ENCODE measurements at regions not wholly inside any gene's neighbourhood (a gene's known extent, or its start where the extent isn't known, plus 50 kb on each side); places are given as distances from the start of the nearest gene placed in this dataset.

GRCh38 chr4:156623376-156623775 is 348.2 kb downstream of the PDGFC start:
- no peak overlapping the region for H3K4me3 ChIP-seq
- H3K36me3 ChIP-seq, result no peaks in the 10 kb centered on the region
- no peaks in the 10 kb centered on the region for H3K4me1 ChIP-seq
- no peak for DNase-seq
- H3K27ac ChIP-seq, result no peak overlapping the region
- peaks cover 0 to 10% (median under 1%) of the 10 kb centered on the region in 8 donors for H3K9me3 ChIP-seq
- intact Hi-C loops (cut with DNase I; ENCODE audit: low total_unique reads), result no loop called here
- TF ChIP-seq POLR2AphosphoS5 (IDR thresholded peaks at IDR 0.05), result no peak
- no peak for TF ChIP-seq CTCF (IDR thresholded peaks at IDR 0.05 in 8 of 11, conservative IDR thresholded peaks at IDR 0.05 in 3 of 11)
- no peak for TF ChIP-seq POLR2A (IDR thresholded peaks at IDR 0.05)
- 65 to 84% (median 76%) methylated on average over 3 of the region's 3 CpGs for WGBS, 5 donors
- no peaks in the 10 kb centered on the region for H3K27me3 ChIP-seq (replicated peaks in 1 of 7)

GRCh38 chr4:156620786-156621185 is 350.8 kb downstream of the PDGFC start:
- Histone ChIP-seq H3K9me3 (no peaks in the 10 kb centered on the region), H3K27ac (no peak overlapping the region), H3K36me3 (no peaks in the 10 kb centered on the region), H3K4me1 (no peaks in the 10 kb centered on the region), H3K27me3 (replicated peaks in 1 of 7) (no peaks in the 10 kb centered on the region), H3K4me3 (no peak overlapping the region)
- TF ChIP-seq POLR2A (IDR thresholded peaks at IDR 0.05) (no peak), POLR2AphosphoS5 (IDR thresholded peaks at IDR 0.05) (no peak), CTCF (IDR thresholded peaks at IDR 0.05 in 8 of 11, conservative IDR thresholded peaks at IDR 0.05 in 3 of 11) (no peak)
- no peak for DNase-seq
- intact Hi-C loops (cut with DNase I; ENCODE audit: low total_unique reads), result no loop called here
- 67 to 89% (median 82%) methylated on average over 1 of the region's 1 CpG for WGBS, 5 donors

GRCh38 chr4:156619154-156619934 is 352.3 kb downstream of the PDGFC start:
- Histone ChIP-seq H3K9me3 (no peaks in the 10 kb centered on the region), H3K4me3 (no peak overlapping the region), H3K27me3 (replicated peaks in 1 of 7) (no peaks in the 10 kb centered on the region), H3K4me1 (no peaks in the 10 kb centered on the region), H3K36me3 (no peaks in the 10 kb centered on the region), H3K27ac (no peak overlapping the region)
- TF ChIP-seq POLR2A (IDR thresholded peaks at IDR 0.05) (no peak), POLR2AphosphoS5 (IDR thresholded peaks at IDR 0.05) (no peak), CTCF (IDR thresholded peaks at IDR 0.05 in 8 of 11, conservative IDR thresholded peaks at IDR 0.05 in 3 of 11) (no peak)
- DNase-seq, result no peak
- 55 to 82% (median 74%) methylated on average over 3 of the region's 3 CpGs for WGBS, 5 donors
- intact Hi-C loops (cut with DNase I; ENCODE audit: low total_unique reads), result no loop called here

- H3K4me1 ChIP-seq, result no peaks in the 10 kb centered on the region
- H3K9me3 ChIP-seq, result no peaks in the 10 kb centered on the region
- no peak overlapping the region for H3K27ac ChIP-seq
- DNase-seq, result no peak
- intact Hi-C loops (cut with DNase I; ENCODE audit: low total_unique reads), result no loop called here
- H3K27me3 ChIP-seq (replicated peaks in 1 of 7), result no peaks in the 10 kb centered on the region
- no peak for TF ChIP-seq POLR2A (IDR thresholded peaks at IDR 0.05)
- TF ChIP-seq POLR2AphosphoS5 (IDR thresholded peaks at IDR 0.05), result no peak
- no peak for TF ChIP-seq CTCF (IDR thresholded peaks at IDR 0.05 in 8 of 11, conservative IDR thresholded peaks at IDR 0.05 in 3 of 11)
- no peak overlapping the region for H3K4me3 ChIP-seq
- 57 to 77% (median 65%) methylated on average over 2 of the region's 2 CpGs for WGBS, 5 donors
- no peaks in the 10 kb centered on the region for H3K36me3 ChIP-seq
These were observed 356.5 kb downstream of the PDGFC start for GRCh38 chr4:156615066-156615531.

Data from spleen (tissue), 11 donors.